PC-3 (cell line): ENCODE measurements at regions not wholly inside any gene's neighbourhood (a gene's known extent, or its start where the extent isn't known, plus 50 kb on each side); places are given as distances from the start of the nearest gene placed in this dataset.

ENCODE experiments used
- EZH2 ChIP-seq: fragments of 300-600 bp; sonication (generic); IDR thresholded peaks from one replicate; pipeline ENCODE4 v1.6.1; 2017; ENCODE audit warnings: antibody characterized with exemption, mild to moderate bottlenecking, low read length; ENCODE audit not compliant: unreplicated experiment
- EZH2phosphoT487 ChIP-seq: fragments of 300-600 bp; sonication (generic); IDR thresholded peaks from 2 replicates; pipeline ENCODE4 v1.6.1; 2018; ENCODE audit warnings: mild to moderate bottlenecking, antibody characterized with exemption, low read length, borderline replicate concordance
- TF ChIP-seq, protein P1 (sequence below): fragments of 300-600 bp; sonication (generic); conservative IDR thresholded peaks from 2 replicates; pipeline ENCODE4 v1.5.1; 2017; ENCODE audit warnings: antibody characterized with exemption, low read depth, mild to moderate bottlenecking, low read length

DNA sequence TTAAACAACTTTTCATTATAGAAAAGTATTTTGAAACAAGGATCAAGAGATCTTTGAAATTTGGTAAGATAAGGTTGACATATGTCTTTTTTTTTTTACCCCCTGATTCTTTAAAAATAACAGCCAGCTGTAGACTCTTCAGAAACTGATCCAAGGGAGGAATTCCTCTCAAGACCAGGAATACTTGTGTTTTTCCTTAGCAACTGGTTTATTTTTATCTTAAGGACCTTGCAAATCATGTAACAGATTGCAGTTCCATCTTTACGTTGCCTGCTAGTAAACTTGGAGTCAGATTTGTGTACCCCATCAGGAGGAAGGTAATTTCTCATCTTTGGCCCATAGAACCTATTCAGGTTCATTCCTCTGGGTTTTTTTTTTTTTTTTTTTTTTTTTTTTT lies 71.6 kb downstream of the BOLA3 start:
- TF ChIP-seq, protein P1, sequence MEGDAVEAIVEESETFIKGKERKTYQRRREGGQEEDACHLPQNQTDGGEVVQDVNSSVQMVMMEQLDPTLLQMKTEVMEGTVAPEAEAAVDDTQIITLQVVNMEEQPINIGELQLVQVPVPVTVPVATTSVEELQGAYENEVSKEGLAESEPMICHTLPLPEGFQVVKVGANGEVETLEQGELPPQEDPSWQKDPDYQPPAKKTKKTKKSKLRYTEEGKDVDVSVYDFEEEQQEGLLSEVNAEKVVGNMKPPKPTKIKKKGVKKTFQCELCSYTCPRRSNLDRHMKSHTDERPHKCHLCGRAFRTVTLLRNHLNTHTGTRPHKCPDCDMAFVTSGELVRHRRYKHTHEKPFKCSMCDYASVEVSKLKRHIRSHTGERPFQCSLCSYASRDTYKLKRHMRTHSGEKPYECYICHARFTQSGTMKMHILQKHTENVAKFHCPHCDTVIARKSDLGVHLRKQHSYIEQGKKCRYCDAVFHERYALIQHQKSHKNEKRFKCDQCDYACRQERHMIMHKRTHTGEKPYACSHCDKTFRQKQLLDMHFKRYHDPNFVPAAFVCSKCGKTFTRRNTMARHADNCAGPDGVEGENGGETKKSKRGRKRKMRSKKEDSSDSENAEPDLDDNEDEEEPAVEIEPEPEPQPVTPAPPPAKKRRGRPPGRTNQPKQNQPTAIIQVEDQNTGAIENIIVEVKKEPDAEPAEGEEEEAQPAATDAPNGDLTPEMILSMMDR, result no peak
- no peak for TF ChIP-seq EZH2phosphoT487
- TF ChIP-seq EZH2, result no peak
